ENCODE measurements at regions not wholly inside any gene's neighbourhood (a gene's known extent, or its start where the extent isn't known, plus 50 kb on each side); places are given as distances from the start of the nearest gene placed in this dataset.

DNA sequence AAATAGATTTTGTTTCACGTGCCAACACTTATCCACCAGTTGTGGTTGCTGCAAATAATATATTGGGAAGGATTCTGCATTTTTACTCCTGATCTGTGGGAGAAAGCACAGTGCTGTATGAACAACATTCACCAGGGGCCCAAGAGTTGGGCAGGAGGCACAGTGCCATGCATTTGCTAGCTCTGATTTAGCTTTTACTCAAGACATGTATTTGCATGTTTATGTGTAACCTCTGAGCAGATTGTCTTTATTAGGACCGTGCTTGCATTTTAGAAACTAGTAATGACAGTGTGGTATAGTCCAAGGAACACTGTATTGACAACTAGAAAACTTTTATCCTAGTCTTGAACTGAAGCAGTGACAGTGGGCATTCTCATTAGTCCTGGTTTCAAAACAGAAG is 133.9 kb upstream of the B3GALT2 start:
- TF ChIP-seq GATA2 (IDR thresholded peaks at IDR 0.05; ENCODE audit: low read depth, low read length): no peak
- TF ChIP-seq GATA3 (IDR thresholded peaks at IDR 0.05; ENCODE audit: low read depth, low read length): no peak
